CD4-positive, alpha-beta T cell treated with Interferon alpha-2 for 1 hour (primary cell): ENCODE measurements at regions not wholly inside any gene's neighbourhood (a gene's known extent, or its start where the extent isn't known, plus 50 kb on each side); places are given as distances from the start of the nearest gene placed in this dataset.
"Not testable (repeated sequence)": the region's sequence is repeated elsewhere in the genome, so short reads cannot be mapped to it uniquely, and the experiment has no call there.

Source experiments
- DNase-seq, 2 donors: peaks; one replicate each; pipeline ENCODE4 v3.0.0-alpha.2; 2020 to 2022

DNA sequence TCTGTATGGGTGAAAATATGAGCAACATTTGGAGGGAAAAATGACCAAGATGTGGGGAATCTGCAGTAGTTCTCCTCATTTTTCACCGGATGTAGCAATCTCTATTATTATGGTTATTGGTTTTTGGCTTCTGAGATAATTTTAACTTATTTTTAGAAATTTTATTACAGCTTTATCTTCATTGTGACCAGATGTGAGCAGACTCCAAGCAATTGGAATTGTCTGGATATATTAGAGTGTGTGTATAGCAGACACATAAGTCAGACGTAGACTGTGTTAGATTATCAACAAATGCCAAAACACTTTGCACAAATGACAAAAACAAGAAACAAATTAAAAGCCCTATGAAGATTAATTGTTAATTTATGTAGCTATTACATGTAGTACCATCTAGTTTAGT lies 249.1 kb downstream of the DNAJB9 start:
- no peak for DNase-seq

DNA sequence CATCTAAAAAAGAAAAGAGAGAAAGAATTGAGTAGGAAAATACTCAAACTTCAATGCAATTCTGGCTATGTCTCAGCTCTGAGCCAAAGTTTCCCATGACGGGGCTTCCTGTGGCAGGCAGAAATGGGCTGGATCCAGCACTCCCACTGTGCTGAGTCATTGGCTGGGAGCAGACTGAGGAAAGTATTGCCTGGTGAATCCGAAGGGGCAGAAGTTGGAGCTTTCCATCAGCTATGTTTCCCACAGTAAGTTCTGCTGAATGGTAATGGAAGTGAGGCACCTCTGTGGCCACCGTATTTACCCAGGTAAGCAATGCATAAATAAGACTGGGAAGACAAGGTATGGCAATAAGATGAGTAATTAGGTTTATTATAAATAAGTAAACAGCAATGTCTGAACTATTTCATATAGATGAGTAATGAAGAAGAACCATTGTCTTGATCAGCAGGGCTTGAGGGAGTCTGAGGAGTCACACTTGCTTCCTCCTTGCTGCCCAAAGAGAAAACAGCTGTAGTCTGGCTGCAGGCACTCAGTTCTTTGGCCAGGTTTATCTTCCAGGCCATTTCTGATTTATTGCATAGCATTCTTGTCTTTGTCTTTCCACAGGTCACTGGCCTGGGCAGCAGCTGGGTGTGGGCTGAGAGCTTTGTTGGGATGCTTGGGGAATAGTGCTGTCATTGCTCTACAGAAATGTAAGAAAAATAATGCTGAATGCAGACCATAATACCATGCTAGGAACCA lies 255.3 kb downstream of the DNAJB9 start:
- DNase-seq: no peak

DNA sequence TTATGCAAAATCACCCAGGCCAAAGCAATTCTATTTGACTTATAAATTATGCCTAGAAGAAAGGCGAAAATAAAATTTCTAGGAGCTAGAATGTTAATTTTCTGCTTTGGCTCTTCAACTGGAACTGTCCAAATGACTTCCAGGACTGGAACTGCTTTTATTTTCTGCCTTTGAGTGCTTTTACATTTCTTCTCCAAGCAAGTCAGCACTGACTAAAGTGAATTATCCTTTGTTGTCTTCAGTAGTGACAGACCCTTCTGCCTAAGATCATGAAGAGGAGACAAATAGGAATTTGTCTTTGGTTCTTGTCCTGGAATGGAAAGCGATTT lies 255.9 kb downstream of the DNAJB9 start:
- DNase-seq: no peak

DNA sequence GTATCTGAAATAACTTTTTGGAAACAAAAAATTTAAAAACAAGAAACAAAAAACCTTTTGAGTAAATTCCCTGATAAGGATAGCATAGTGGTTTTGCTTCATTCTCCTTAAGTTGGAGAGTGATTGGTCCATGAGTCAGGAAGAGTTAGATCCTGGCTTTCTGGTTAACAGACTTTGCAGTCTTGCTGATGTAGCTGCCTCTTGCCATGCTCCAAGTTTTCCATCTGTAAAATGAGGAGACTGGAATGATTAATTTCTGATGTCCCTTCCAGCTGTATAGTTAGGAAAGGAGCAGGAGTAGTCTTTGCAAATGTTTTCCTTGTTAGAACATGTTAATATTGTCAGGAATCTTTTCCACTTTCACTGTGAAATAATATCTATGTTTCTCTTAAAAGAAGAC lies 266.6 kb downstream of the DNAJB9 start:
- DNase-seq: no peak

DNA sequence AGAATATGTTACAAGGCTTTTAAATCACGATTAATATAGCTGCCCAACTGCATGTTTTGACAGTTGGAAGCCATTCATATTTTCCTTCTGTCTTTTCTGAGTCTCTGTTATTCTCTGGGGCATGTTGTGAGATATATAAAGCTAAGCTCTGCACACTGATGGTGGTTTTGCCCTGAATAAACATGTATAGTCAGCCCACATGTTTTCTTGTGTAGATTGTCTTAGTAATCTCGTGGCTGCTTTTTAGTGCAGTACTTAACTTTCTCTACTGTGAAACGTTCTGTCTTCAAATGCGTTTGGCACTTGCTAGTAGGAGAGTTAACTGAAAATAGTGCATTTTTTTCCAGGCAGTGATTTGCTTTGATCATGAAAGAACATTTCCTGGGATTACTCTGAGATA lies 268.5 kb downstream of the DNAJB9 start:
- no peak for DNase-seq

DNA sequence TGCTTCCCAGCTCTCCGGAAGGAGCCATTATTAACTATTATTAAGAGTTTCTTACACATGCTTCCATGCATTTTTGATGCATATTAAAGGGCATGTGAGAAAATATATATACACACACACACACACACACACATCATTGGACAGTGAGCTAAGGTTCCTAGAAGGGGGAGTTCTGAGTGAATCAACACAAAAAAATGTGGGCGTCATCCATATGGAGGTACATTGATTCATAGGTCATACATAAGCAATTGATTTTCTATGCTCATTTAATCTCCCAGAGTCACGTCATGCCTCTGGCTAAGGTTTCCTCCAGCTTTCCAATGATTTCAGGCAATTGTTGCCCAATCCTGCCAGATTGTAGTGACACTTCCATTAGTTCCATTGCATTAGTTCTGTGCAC lies 269.4 kb downstream of the DNAJB9 start:
- no peak for DNase-seq

DNA sequence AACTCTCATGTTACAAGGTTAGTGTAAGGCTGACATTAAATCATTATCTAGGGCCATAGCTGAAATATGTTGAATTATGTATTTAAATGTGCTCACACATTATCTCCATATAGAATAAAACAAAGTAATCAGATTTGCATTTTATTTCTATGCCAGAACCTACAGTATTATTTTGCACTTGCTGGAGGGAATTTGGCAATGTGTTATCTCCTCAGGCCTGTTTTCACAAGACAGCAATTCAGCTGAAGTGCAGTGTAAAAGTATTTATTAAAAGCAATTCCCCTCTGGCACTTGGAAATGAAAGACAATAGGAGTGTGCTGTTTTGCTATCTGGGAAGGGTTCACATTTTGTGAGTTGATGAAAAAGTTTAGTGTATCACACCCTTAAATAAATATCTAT lies 276.3 kb downstream of the DNAJB9 start:
- no peak for DNase-seq

DNA sequence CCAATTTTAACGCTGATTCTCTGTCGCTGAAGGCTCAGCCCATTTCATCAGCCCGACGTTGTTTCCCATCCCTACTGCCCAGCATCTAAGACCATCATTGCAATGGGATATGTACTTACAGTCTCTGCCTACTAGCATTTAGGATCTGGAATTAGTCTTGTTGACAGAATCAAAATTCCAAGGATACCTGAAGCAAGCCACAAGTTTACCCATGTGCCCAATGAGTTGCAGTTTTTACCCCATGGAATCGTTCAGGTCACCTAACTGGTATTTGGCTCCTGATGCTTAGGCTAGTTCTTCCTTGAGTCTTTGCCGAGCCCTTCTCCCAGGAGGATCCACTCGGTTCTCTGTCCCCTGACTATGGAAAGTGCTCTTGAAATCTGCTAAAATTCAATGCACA lies 276.8 kb downstream of the DNAJB9 start:
- DNase-seq: no peak

DNA sequence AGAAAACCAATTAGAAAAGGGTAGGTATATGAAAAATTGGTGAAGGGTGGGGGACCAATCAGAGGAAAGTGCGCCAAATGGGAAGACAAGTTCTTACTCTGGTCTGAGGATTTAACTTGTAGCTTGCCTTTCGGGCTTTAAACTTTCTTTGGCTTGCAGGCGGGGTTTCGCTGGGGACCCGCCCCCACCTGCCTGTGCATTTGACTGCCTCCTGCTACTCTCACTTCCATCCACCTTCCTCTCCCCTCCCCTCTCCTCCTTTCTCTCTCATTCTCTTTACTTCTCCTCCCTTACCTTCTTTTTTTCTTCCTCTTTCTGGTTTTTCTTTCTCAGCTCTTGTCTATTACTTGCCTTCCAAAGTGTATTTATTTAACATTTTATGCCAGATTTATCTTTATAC lies 278.8 kb downstream of the DNAJB9 start:
- DNase-seq: no peak

DNA sequence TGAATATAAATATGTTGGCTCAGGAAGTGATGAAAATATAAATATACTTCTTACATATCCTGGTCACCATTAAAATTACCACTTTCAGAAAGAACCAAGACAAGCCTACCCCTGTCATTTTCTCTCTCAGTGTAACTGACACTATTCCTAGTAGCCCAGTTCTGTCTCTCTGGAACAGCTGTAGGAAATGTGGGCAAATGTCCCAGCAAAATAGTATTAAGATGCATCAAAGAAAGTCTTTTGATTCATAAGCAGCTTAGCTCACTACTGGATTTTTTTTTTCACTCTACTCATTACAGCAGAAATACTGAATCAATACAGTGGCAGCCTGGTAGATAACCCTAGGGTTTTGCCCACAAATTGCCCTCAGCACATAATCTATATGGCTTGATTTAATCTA lies 290.9 kb downstream of the DNAJB9 start:
- DNase-seq: no peak

DNA sequence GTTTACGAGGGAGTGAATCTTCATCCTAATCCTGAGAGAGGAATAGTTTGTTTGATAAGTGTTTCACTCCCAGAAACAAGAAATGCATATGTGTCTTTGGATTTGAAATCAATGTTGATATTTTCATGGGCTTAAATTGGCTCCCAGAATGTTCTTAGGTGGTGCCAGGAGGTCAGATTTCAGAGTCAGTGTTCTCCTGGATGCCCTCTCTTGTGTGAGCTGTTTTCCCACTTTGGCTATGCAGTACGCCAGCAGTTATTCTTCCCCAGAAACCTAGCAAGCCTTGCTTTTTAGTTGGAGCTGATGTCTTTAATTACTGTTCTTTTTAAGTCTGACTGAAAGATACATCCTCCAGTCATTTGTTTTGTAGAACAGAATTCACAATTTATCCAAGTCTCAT lies 291.4 kb downstream of the DNAJB9 start:
- no peak for DNase-seq

DNA sequence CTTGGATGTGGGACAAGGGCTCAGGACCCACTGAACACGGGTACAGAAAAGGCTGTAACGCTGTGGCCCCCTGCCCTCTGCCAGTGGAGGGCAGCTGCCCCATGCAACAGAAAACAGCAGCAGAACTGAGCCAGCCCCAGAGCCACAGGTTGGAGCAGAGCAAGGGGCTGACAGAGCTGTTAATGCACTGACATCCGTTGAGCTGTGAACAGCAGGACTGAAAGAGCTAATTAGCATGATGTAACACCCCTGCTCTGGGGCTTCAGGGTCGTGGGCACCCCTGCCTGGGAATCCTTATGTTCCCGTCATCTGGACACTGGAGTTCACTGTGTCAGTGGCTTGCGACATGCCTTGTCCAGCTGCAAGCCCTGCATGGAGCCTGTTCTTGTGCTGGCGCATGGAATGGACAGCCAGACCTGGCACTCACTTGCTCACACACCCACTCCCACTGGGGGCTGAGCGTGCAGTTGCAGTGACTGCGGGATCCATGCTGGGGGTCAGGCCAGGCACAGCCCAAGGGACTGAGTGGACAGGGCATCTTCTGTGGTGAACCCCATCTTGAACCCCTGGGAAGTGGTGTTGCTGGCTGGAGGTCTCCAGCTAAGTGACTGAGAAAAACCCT lies 293.7 kb downstream of the DNAJB9 start:
- no peak for DNase-seq

DNA sequence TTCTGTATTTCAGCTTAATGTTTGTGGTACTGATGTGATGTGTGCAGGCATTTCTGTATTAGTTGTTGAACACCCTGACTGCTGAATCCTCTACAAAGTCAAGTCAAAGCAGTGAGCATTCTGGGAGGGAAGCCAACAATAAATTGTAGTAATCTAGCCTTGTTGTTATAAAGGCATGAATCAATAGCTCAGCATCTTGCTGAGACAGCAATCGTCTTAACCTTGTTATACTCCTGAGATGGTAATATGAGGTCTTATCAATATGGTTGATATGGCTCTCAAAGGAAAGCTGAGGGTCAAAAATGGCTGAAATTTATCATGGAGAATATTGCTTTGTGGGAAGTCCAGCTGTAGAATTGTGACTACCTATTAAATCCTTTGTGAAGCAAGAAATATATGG lies 299.4 kb downstream of the DNAJB9 start:
- no peak for DNase-seq

DNA sequence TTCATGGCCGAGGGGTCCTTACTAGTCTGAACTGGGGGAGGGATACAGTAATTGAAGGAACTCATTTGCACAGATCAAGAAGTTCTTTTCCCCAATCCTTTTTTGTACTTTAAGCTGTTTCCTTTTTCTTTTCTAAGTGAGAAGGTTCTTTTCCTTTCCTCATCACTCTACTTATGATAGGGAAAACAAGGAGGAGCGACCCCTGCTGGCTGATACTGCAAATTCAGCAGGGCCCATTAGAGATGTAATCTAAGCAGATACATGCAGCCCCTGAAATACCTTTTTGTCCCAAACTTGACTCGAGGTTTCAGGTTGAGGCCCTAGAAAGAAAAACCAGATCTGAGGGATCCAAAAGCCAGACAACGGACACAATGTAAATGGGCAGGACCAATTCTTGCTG lies 305.5 kb downstream of the DNAJB9 start:
- DNase-seq: no peak

DNA sequence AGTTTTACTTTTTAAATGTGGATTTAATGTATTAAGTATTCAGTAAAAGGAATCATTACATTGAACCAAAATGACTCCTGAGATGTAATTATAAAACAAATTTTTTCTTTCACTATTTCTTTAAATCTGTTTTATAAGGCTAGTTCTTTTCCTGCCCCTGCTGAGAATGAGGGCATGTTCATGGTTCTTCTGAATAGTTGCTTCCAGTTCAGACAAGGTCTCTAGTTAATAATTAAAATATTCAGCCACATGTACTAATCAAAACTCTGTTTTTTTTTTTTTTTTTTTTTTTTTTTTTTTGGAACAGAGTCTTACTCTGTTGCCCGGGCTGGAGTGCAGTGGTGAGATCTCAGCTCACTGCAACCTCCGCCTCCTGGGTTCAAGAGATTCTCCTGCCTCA lies 321.2 kb downstream of the DNAJB9 start:
- no peak for DNase-seq

DNA sequence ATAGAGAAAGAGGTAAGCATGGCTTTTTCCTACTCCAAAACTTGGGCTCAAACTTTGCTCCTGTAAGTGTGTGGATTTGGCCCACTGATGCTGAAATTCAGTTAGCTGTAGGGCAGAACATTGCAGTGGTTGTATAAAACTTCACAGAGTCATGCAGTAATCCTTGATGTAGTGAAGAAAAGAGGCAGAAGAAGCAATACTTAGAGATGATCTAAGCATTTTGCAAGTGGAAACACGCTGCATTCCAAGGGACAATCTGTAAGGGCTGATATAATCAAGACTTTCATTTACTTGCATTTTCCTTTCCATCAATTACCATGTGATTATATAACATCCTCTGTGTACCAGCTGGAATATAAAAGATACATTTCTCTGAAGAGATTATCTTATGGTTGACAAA lies 338.8 kb downstream of the DNAJB9 start:
- DNase-seq: no peak

DNA sequence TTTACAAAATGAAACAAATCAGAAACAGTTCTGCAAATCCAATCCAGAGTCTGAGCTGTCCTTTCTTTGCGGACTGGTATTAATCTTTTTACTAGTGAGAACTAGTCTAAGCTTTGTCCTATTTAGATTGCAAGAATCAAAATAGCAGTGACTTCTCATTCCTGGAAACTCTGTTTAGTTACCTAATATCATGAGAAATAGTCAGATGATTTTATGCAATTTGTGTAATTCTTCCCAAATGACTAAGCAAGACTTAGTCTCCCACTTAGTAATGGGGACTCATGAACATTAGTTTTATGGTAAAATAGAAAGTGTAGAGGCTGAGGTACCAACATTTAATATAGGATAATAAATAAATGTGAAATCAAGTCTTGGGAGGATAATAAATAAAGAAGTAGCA lies 341.3 kb downstream of the DNAJB9 start:
- no peak for DNase-seq

DNA sequence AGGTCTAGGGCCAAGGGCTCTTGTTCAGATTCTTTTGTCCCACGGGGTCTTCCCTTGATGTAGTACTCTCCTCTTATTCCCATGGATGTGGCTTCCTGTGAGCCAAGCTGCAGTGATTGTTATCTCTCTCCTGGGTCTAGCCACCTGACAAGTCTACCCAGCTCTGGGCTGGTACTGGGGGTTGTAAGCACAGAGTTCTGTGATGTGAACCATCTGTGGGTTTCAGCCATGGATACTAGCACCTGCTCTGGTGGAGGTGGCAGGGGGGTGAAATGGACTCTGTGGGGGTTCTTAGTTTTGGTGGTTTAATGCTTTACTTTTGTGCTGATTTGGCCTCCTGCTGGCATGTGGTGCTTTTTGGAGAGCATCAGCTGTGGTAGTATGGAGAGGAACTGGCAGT lies 350.8 kb downstream of the DNAJB9 start:
- DNase-seq: no peak

DNA sequence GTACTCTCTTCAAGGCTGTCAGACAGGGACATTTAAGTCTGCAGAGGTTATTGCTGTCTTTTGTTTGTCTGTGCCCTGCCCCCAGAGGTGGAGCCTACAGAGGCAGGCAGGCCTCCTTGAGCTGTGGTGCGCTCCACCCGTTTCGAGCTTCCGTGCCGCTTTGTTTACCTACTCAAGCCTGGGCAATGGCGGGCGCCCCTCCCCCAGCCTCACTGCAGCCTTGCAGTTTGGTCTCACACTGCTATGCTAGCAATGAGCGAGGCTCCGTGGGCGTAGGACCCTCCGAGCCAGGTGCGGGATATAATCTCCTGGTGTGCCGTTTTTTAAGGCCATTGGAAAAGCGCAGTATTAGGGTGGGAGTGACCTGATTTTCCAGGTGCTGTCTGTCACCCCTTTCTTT lies 373.4 kb downstream of the DNAJB9 start:
- DNase-seq: not testable (repeated sequence)

DNA sequence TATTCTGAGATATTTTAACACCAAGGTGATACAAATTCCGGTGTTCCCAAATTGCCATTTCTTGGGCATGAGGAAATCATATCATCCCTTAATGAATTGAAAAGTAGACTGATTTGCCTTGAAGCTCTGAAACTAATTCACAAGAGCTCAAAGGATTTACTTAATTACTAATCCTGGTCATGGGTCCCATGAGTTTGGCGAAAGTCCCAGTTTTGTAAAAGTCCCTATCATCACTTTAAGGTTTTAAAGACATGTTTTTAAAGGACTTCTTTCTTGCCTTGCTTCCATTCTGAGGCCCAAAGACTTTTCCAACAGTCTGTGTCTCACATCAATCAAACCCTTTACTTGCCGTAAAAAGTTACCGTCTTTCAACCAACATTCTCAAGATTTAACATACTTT lies 377.9 kb downstream of the DNAJB9 start:
- DNase-seq: no peak

DNA sequence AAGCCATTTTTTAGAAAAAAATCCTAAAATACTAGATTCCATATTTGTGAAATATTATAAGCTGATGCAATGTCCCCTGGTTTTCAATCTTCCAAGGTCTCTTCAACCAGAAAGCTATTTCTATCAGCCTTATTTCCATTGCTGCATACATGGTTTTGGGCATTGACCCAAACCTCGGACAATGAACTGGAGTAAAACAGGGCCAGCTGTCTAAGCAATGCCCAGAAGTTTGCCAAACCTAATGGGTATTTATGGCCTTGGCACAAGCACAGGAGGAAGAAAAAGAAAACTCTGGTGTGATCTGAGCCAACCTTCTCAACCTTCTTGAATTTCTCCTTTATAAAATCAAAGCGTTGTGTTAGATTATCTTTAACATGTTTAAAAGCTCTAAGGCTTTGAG lies 402.3 kb downstream of the DNAJB9 start:
- DNase-seq: no peak

DNA sequence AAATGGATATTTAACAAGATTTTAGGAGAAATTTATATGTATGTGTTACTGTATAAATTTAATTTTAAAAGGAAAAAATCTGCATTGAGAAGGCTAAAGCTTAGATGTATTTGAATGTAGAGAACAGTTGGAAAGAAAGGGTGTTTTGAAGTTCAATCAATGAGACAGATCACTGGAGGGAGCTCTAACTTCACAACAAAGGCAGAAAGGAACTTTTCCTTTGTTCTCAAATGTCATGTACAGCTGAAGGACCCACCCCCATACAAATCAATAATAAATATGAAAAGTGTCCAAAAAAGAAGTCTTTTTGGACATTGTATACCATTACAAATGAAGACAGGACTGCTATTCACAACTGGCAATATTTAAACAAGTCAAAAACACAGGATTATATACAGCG lies 403.4 kb downstream of the DNAJB9 start:
- DNase-seq: no peak

DNA sequence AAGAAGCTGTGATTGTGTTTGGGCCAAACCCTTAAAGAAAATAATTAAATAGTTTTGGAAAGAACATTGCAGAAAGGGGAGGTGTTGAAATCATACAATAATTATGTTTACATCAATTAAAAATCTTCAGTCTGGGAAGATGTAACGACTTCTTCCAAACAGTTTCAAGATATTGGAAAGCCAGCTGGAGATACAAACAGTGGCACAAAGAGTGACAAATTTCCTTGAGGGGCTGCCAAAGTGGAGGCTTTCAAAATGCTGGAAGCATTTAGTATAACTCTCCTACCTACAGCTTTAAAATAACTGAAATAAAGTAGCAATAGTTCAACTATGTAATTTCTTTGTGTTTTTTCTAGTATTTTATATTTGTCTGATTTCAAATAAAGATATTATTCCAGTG lies 405.0 kb downstream of the DNAJB9 start:
- no peak for DNase-seq

DNA sequence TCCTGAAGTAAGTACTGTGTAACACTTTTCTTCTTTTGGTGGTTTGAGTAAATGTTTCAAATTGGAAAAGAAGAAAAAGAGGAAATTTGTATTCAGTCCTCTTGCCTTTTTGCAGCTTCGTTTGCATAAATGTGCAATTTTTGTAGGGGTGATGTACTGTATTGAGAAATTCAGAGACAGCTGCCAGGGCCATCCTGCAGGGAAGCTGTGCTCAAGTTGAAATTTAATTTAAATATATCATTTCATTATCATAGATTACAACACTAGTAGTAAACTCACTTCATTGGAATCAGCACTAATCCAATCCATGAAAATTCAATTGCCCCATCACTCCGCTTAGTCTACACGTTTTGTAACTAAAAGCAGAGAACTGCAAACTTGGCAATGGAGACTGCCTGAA lies 415.4 kb downstream of the DNAJB9 start:
- DNase-seq: no peak

DNA sequence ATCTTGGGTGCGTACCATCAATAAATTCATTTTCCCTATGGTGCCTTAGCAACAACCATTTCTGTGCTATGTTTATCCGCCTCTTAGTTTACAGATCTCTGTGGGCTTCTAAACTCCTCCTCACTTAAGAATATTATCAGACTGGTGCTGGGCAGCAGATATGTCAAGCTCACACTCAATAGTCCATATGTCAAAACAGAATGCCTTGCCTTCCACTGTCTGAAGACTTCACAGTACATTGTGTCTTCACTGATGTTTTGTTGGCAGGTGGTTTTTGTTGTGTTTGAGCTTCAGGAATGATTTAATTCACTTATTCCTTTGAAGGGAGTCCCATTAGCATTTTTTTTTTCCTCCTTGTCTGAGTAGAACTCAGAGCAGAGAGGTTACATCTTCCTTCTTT lies 419.6 kb downstream of the DNAJB9 start:
- DNase-seq: no peak
